HUES6 (cell line): ENCODE measurements at regions not wholly inside any gene's neighbourhood (a gene's known extent, or its start where the extent isn't known, plus 50 kb on each side); places are given as distances from the start of the nearest gene placed in this dataset.
A peak's percentile ranks its signal among the peaks of the same experiment; 100 is the strongest.

Experiments used
- H3K27ac ChIP-seq: 2 replicates; pipeline ENCODE4 v1.7.0; 2013; ENCODE audit warnings: low read depth, mild to moderate bottlenecking, low read length, inconsistent platforms
- H3K27me3 ChIP-seq: 2 replicates; pipeline ENCODE4 v1.6.1; 2013; ENCODE audit warnings: low read length; ENCODE audit not compliant: control insufficient read depth, insufficient read depth
- H3K36me3 ChIP-seq: 2 replicates; pipeline ENCODE4 v1.6.1; 2013; ENCODE audit warnings: low read length; ENCODE audit not compliant: control insufficient read depth, insufficient read depth
- H3K4me1 ChIP-seq: 2 replicates; pipeline ENCODE4 v1.6.1; 2013; ENCODE audit warnings: low read length; ENCODE audit not compliant: control insufficient read depth, insufficient read depth
- H3K4me3 ChIP-seq: 2 replicates; pipeline ENCODE4 v1.5.1; 2013; ENCODE audit warnings: low read depth, low read length
- H3K9ac ChIP-seq: one replicate; pipeline ENCODE4 v1.6.1; 2013; ENCODE audit warnings: mild to moderate bottlenecking, low read length
- H3K9me3 ChIP-seq: 2 replicates; pipeline ENCODE4 v1.6.1; 2013; ENCODE audit warnings: low read depth, low read length; ENCODE audit not compliant: control insufficient read depth, insufficient read depth

GRCh38 chr6:113522376-113522775, 334.8 kb upstream of the MARCKS start:
- Histone ChIP-seq H3K27me3 (no peaks in the 10 kb centered on the region), H3K4me1 (no peaks in the 10 kb centered on the region), H3K9me3 (no peaks in the 10 kb centered on the region), H3K36me3 (no peaks in the 10 kb centered on the region), H3K4me3 (no peak overlapping the region), H3K9ac (no peak overlapping the region), H3K27ac (no peak overlapping the region)

- H3K4me1 ChIP-seq: no peaks in the 10 kb centered on the region
- H3K27ac ChIP-seq: no peak overlapping the region
- no peaks in the 10 kb centered on the region for H3K9me3 ChIP-seq
- H3K9ac ChIP-seq: no peak overlapping the region
- no peak overlapping the region for H3K4me3 ChIP-seq
- no peaks in the 10 kb centered on the region for H3K36me3 ChIP-seq
- H3K27me3 ChIP-seq: no peaks in the 10 kb centered on the region
Observed at GRCh38 chr6:113524826-113525225, 332.3 kb upstream of the MARCKS start.

GRCh38 chr6:113526553-113526952, 330.6 kb upstream of the MARCKS start:
- H3K4me1 ChIP-seq: no peaks in the 10 kb centered on the region
- no peaks in the 10 kb centered on the region for H3K27me3 ChIP-seq
- H3K9me3 ChIP-seq: no peaks in the 10 kb centered on the region
- no peak overlapping the region for H3K27ac ChIP-seq
- H3K36me3 ChIP-seq: no peaks in the 10 kb centered on the region
- no peak overlapping the region for H3K4me3 ChIP-seq
- no peak overlapping the region for H3K9ac ChIP-seq

GRCh38 chr6:113526995-113527394, 330.1 kb upstream of the MARCKS start:
- no peaks in the 10 kb centered on the region for H3K4me1 ChIP-seq
- no peak overlapping the region for H3K27ac ChIP-seq
- H3K4me3 ChIP-seq: no peak overlapping the region
- no peaks in the 10 kb centered on the region for H3K27me3 ChIP-seq
- no peak overlapping the region for H3K9ac ChIP-seq
- H3K36me3 ChIP-seq: no peaks in the 10 kb centered on the region
- H3K9me3 ChIP-seq: no peaks in the 10 kb centered on the region

GRCh38 chr6:113528111-113528510, 329.0 kb upstream of the MARCKS start:
- Histone ChIP-seq H3K4me3 (no peak overlapping the region), H3K4me1 (no peaks in the 10 kb centered on the region), H3K27me3 (no peaks in the 10 kb centered on the region), H3K9ac (no peak overlapping the region), H3K9me3 (no peaks in the 10 kb centered on the region), H3K27ac (no peak overlapping the region), H3K36me3 (no peaks in the 10 kb centered on the region)

- Histone ChIP-seq H3K9ac (no peak overlapping the region), H3K36me3 (no peaks in the 10 kb centered on the region), H3K27ac (no peak overlapping the region), H3K27me3 (no peaks in the 10 kb centered on the region), H3K4me3 (no peak overlapping the region), H3K9me3 (no peaks in the 10 kb centered on the region), H3K4me1 (no peaks in the 10 kb centered on the region)
Observed at GRCh38 chr6:113529196-113529595, 327.9 kb upstream of the MARCKS start.

GRCh38 chr6:113529879-113530278, 327.3 kb upstream of the MARCKS start:
- Histone ChIP-seq H3K36me3 (no peaks in the 10 kb centered on the region), H3K9me3 (no peaks in the 10 kb centered on the region), H3K4me3 (no peak overlapping the region), H3K9ac (no peak overlapping the region), H3K27me3 (no peaks in the 10 kb centered on the region), H3K4me1 (no peaks in the 10 kb centered on the region), H3K27ac (no peak overlapping the region)

- Histone ChIP-seq H3K27ac (peak overlapping the region; percentile 4; the same call in 1 of the 2 replicates), H3K36me3 (no peaks in the 10 kb centered on the region), H3K9ac (no peak overlapping the region), H3K4me3 (no peak overlapping the region), H3K4me1 (no peaks in the 10 kb centered on the region), H3K9me3 (no peaks in the 10 kb centered on the region), H3K27me3 (no peaks in the 10 kb centered on the region)
Observed at GRCh38 chr6:113530769-113531168, 326.4 kb upstream of the MARCKS start.

- H3K4me1 ChIP-seq: peaks cover 9% of the 10 kb centered on the region
- no peaks in the 10 kb centered on the region for H3K27me3 ChIP-seq
- no peak overlapping the region for H3K4me3 ChIP-seq
- no peak overlapping the region for H3K27ac ChIP-seq
- H3K9me3 ChIP-seq: no peaks in the 10 kb centered on the region
- no peak overlapping the region for H3K9ac ChIP-seq
- H3K36me3 ChIP-seq: no peaks in the 10 kb centered on the region
Observed at GRCh38 chr6:113539202-113539601, 317.9 kb upstream of the MARCKS start.

- Histone ChIP-seq H3K9me3 (no peaks in the 10 kb centered on the region), H3K27me3 (no peaks in the 10 kb centered on the region), H3K36me3 (no peaks in the 10 kb centered on the region), H3K4me1 (peaks cover 9% of the 10 kb centered on the region), H3K4me3 (no peak overlapping the region), H3K27ac (no peak overlapping the region), H3K9ac (no peak overlapping the region)
Observed at GRCh38 chr6:113539623-113540022, 317.5 kb upstream of the MARCKS start.

GRCh38 chr6:113540466-113540865, 316.7 kb upstream of the MARCKS start:
- no peaks in the 10 kb centered on the region for H3K36me3 ChIP-seq
- H3K4me3 ChIP-seq: no peak overlapping the region
- H3K27ac ChIP-seq: no peak overlapping the region
- H3K9me3 ChIP-seq: no peaks in the 10 kb centered on the region
- H3K27me3 ChIP-seq: no peaks in the 10 kb centered on the region
- peaks cover 9% of the 10 kb centered on the region for H3K4me1 ChIP-seq
- H3K9ac ChIP-seq: no peak overlapping the region

GRCh38 chr6:113551168-113551567, 306.0 kb upstream of the MARCKS start:
- Histone ChIP-seq H3K9me3 (0 out of 2 replicates have a peak, but pooled peaks cover 2% of the 10 kb centered on the region), H3K36me3 (no peaks in the 10 kb centered on the region), H3K4me3 (no peak overlapping the region), H3K27ac (no peak overlapping the region), H3K27me3 (no peaks in the 10 kb centered on the region), H3K9ac (no peak overlapping the region), H3K4me1 (no peaks in the 10 kb centered on the region)
